SW480 (cell line): ENCODE measurements at regions not wholly inside any gene's neighbourhood (a gene's known extent, or its start where the extent isn't known, plus 50 kb on each side); places are given as distances from the start of the nearest gene placed in this dataset.
"Not testable (repeated sequence)": the region's sequence is repeated elsewhere in the genome, so short reads cannot be mapped to it uniquely, and the experiment has no call there.

Experiments
- DNase-seq: peaks from one replicate; pipeline ENCODE4 v3.0.0-alpha.2; 2016; ENCODE audit warnings: low spot score

DNA sequence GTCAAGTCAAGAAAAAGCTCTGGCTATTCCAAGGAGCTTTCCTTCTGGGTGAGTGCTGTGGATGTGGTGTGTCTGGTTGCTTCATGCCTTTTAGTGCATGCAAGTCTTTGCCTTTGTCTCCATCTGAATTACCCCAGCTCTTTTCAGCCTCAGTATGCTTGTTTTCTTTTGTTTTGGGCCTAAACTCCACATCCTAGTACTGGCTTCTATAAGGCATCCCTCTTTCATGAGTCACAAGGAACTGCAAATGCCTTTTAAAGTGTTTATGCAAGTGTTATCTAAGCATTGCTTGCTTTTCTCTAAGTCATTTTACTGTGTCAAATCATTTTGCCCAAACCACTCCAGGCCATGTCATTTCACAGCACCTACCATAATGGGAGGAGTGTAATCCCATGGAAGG is 132.1 kb downstream of the PLCE1 start:
- DNase-seq, result no peak

GRCh38 chr10:94129393-94130130 is 135.8 kb downstream of the PLCE1 start:
- no peak for DNase-seq

DNA sequence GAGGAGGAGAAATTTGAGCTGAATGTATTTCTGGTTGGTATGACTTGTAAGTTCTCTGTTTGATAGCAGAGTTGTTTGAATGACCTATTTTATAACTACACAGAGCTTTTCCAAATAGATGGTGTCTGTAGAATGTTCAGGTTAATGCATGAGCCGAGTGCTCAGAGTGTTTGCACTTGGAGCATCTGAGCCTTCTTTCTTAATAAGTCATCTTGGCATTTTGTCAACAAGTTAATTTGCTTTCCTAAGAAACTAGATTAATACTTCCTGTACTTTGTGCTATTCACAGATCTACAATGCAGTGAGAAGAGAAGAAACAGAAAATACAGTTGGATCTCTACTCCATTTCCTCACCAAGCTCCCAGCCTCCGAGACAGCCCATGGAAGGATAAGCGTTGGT is 138.2 kb downstream of the PLCE1 start:
- no peak for DNase-seq

DNA sequence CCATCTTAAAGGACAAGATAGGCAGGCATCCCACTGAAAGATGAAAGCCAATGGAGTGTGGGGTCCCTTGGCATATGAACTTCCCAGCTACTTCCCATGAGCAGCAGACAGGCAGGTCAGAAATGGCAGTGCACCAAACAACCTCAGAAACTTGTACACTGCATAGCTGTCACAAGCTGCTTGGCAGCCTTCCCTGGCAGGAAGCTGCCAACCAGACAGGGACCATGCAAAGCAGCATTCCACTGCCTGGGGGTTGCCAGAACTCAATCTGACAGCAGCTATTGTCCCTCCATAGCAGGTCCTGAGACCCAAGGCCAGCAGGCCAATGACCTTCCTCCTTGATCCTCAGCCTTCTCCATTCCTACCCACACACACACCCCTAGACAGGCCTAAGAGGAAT is 139.5 kb downstream of the PLCE1 start:
- DNase-seq, result no peak

- no peak for DNase-seq
Measured at GRCh38 chr10:94137747-94138146, 144.0 kb downstream of the PLCE1 start.

GRCh38 chr10:94138391-94138790 is 144.7 kb downstream of the PLCE1 start:
- DNase-seq, result peak; percentile 87

DNA sequence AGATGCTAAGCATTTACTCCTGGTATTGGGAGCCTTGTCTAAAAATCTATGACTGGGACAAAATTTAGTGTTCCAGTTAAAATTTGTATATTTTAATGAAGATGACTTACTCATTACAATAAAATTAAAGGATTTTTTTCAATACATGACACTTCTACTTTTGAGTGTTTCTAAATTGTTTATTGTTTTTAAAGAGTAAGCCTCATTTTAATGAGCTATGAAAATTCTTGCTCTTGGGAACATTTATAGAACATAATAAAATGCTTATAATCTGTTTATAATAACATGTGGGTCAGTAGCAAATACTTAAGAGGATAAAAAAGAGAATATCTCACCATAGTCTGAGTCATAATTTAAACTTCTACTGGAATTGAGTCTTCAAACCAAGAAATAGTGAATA is 149.5 kb downstream of the PLCE1 start:
- DNase-seq, result no peak

DNA sequence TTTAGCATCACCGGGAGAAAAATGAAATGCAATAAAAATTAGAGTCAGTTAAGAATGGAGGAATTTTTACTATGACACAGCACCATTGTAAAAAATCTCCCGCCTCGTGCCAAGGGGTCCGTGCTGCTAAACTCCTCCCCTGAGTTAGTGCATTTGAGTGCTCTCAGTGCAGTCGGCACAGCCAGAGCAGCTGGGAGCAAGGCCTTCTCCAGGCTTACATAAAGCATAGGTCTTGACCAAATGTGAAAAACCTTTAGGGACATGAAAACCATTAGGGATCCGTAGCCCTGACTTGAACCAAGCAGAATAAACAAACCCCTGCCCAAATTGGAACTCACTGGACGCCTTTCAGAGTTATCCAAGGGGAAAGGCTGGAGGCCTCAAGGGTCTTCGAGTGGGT is 152.6 kb downstream of the PLCE1 start:
- DNase-seq, result no peak

DNA sequence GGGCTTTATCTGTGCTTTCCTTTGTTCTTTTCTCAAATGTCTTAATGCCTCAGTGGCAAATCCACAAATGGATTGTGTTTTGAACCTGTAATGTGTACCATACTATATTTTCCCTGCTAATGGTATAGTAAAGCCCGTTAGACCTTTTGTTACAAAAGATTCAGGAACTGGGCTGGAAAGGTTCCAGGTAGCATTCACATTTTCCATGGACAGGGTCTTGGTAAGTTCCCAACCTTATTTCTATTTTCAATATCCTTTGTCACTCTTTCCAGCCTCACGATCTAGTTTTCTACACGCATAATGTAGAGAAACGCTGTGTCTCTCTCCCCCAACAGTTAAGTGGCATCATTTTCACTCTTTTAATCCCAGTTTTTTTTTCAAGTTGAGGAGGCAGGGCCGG is 153.0 kb downstream of the PLCE1 start:
- DNase-seq, result no peak

DNA sequence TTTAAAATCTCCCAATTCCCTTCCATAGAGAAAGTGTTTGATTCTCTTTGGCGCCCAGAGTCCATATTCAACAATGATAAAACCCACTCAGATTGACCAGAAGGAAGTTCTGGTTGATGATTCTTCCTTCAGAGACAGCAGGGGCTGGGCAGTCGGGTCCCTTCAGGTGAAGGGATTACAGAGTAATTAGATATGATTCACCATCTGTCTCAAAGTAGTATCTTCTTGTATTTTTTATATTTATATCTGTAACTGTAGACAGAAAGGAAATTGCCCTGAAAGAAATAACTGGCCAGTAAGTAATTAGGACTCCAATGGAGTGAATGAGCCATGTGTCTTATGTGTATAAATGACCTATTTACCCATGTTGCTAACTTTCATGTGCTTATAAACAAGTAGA is 156.0 kb downstream of the PLCE1 start:
- no peak for DNase-seq

DNA sequence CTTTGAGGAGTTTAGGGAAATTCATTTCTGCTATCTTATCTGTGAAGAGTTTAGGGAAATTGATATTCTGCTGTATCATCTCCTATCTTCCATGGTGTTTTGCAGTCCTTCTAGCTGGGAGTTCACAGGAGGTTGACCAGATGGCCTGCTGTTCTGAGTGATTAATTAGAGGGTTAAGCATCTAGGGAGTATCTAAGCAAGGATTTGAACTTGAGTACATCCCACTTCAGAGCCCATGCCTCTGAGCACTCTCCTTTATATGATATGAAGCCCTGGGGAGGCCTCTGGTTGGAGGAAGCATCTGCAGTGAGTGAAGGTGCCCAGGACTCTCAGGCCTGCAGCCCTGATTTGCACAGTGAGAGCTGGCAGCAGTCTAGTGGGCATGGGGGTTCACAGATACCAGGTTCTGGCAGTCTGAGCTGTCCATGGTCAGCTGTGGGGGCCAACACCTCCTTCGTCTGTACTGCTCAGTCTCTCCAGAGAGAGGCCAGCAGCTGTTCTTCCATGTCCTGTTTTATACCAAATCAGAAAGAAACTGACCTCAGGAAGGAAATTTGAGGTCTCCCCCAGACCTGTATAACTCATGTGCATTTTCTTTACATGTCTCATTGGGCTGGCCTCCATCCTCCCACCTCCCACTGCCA is 156.9 kb downstream of the PLCE1 start:
- DNase-seq, result no peak

GRCh38 chr10:94155722-94156271 is 162.1 kb downstream of the PLCE1 start:
- DNase-seq, result no peak

GRCh38 chr10:94156453-94156852 is 162.7 kb downstream of the PLCE1 start:
- no peak for DNase-seq

DNA sequence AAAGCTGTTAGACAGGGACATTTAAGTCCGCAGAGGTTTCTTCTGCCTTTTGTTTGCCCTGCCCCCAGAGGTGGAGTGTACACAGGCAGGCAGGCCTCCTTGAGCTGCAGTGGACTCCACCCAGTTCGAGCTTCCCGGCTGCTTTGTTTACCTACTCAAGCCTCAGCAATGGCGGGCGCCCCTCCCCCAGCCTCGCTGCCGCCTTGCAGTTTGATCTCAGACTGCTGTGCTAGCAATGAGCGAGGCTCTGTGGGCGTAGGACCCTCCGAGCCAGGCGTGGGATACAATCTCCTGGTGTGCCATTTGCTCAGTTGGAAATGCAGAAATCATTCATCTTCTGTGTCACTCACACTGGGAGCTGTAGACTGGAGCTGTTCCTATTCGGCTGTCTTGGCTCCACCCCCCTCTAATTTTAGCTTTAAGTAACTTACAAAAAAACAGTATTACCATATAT is 171.5 kb downstream of the PLCE1 start:
- not testable (repeated sequence) for DNase-seq

DNA sequence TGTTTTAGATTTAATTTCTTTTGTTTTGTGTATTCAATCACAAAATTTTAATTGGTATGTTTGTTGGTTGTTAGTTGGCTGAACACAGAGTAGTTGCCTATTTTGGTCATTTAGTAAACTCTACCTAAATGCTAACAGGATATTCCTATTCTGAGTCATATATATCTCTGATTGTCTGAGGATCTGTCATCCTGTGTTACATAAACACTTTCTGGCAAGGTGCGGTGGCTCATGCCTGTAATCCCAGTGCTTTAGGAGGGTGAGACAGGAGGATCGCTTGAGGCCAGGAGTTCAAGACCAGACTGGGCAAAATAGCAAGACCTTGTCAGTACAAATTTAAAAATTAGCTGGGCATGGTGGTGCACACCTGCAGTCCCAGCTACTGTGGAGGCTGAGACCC is 178.6 kb downstream of the PLCE1 start:
- no peak for DNase-seq

DNA sequence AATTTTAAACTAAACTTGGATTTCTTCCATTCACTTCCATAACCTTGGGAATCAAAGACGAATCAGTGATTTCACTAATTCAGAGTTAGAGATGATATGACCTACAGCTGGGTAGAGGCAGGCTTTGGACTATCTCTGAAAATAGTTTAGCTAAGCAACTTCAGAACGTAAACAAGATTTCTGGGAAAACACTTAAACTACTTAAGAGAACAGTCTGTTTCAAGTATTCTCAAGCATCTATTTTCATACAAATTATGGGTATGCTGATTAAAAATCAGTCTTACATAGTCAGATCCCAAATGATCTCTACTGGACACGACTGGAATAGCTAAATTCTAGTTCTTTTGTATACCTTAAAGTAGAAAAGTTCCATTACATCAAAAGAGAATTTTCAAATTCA is 179.9 kb downstream of the PLCE1 start:
- no peak for DNase-seq

DNA sequence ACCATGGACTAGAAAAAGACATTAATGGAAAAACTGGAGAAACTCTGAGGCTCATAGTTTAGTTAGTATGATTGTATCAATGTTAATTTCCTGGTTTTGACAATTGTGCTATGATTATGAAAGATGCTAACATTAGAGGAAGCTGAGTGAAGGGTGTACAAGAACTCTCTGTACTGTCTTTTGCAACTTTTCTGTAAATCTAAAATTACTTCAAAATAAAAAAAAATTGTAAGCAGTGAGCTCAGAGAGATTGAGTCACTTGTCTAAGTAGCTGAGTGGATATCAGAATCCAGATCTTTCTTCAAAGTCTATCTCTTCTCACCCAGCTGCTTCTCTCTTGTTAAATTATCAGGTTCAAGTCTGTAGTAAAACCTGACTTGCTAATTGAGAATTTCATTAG is 181.1 kb downstream of the PLCE1 start:
- no peak for DNase-seq

DNA sequence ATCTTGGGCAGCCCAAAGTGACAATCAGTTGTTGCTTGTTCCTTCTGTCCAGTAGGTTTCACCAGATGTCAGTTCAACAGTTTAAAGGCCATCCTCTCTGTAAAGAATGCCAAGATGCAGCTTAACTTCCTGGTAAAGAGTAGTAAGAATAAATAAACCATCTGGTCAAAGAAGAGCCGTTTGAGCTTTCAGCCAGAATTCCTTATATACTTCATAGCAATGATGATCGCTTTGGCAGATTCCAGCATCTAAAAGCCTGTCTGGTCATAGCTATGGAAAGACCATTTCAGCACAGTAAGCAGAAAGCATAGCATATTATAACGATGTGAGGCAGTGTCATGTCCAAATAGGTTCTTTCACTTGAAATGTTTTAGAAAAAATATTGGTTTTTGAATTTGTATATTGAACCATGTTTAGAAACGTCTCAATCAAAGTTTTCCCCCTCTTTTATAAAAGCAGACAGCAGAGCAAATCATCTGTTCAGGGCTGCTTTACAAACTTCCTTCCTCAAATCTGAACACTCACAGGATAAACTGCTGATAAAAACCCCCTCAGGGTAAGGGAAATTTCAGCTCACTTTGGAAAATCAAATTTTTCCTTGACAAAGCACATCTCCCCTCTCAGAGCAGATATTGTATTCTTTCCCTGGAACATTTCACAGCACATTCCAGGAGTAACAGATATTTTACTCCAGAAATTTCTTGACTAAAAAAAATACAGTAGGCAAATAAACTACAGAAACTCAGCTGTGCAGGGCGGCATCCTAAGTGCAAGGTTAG is 184.1 kb downstream of the NOC3L start:
- DNase-seq, result no peak

- DNase-seq, result no peak
Measured at GRCh38 chr10:94180576-94180975, 182.2 kb downstream of the NOC3L start.

- no peak for DNase-seq
Measured at GRCh38 chr10:94183666-94184264, 179.0 kb downstream of the NOC3L start.

- DNase-seq, result no peak
Measured at GRCh38 chr10:94186722-94187121, 176.0 kb downstream of the NOC3L start.

GRCh38 chr10:94192333-94192732 is 170.4 kb downstream of the NOC3L start:
- no peak for DNase-seq
